AG10803 (cell line): ENCODE measurements at regions not wholly inside any gene's neighbourhood (a gene's known extent, or its start where the extent isn't known, plus 50 kb on each side); places are given as distances from the start of the nearest gene placed in this dataset.

Experiments used
- DNase-seq: peaks from one replicate; pipeline ENCODE4 v3.0.0; 2010; ENCODE audit warnings: low read depth
- H3K4me3 ChIP-seq: 2 replicates; pipeline ENCODE4 v1.5.1; 2011; ENCODE audit warnings: mild to moderate bottlenecking, low read length, control low read depth
- TF ChIP-seq, protein P1 (sequence below): conservative IDR thresholded peaks from 2 replicates; pipeline ENCODE4 v1.5.1; 2011; ENCODE audit warnings: mild to moderate bottlenecking, low read length, control low read depth, inconsistent platforms

DNA sequence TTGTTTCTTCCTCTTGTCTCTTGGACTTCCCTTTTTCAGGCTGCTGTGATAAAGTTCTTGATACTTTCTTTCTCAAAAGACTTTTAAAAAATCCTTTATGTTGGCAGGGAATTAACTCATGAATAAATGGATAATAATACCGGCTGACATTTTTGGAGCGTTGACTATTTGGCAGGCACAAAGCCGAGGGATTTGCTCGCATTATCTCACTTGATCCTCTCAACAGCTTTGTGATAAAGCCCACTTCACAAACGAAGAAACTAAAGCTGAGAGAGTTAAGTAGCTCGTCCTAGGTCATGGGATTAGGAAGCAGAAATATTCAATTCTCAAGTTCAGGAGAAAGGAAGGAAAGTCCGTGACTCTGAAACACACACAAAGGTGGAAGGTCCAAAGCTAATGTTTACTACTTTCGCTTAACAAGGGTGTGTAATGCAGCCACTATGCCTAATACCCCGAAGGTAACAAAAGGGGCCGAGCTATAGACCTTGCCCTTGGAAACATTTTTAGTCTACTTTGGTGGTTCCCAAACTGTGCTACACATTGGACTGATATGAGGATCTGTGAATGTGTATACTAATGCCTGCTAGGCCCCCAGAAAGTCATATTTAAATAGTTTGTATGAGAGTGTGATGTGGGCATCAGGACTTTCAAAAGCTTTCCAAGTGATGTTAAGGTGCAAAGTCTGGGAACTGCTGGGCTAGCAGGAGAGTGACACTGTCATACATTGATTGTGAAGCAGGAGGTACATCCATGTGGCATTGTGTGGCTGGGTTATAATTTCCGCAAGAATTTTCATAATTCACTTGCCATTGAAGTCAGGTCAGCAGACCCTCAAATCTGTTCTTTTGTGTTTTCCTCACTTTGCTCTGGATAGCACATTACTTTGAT lies 508.4 kb downstream of the PLCL1 start:
- TF ChIP-seq, protein P1, sequence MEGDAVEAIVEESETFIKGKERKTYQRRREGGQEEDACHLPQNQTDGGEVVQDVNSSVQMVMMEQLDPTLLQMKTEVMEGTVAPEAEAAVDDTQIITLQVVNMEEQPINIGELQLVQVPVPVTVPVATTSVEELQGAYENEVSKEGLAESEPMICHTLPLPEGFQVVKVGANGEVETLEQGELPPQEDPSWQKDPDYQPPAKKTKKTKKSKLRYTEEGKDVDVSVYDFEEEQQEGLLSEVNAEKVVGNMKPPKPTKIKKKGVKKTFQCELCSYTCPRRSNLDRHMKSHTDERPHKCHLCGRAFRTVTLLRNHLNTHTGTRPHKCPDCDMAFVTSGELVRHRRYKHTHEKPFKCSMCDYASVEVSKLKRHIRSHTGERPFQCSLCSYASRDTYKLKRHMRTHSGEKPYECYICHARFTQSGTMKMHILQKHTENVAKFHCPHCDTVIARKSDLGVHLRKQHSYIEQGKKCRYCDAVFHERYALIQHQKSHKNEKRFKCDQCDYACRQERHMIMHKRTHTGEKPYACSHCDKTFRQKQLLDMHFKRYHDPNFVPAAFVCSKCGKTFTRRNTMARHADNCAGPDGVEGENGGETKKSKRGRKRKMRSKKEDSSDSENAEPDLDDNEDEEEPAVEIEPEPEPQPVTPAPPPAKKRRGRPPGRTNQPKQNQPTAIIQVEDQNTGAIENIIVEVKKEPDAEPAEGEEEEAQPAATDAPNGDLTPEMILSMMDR = no peak
- DNase-seq = no peak
- H3K4me3 ChIP-seq = no peak overlapping the region

DNA sequence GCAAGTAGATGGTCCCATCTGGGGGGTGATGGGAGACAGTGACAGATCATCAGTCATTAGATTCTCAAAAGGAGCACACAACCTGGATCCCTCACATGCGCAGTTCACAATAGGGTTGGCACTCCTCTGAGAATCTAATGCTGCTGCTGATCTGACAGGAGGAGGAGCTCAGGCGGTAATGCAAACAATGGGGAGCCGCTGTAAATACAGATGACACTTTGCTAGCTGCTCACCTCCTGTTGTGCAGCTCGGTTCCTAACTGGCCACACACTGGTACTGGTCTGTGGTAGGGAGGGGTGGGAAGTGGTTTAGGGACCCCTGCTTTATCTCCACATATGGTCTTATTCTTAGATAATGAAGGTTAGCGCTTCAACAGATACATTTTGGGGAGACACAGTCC lies 506.6 kb downstream of the PLCL1 start:
- DNase-seq = no peak
- TF ChIP-seq, protein P1 = no peak
- no peak overlapping the region for H3K4me3 ChIP-seq

DNA sequence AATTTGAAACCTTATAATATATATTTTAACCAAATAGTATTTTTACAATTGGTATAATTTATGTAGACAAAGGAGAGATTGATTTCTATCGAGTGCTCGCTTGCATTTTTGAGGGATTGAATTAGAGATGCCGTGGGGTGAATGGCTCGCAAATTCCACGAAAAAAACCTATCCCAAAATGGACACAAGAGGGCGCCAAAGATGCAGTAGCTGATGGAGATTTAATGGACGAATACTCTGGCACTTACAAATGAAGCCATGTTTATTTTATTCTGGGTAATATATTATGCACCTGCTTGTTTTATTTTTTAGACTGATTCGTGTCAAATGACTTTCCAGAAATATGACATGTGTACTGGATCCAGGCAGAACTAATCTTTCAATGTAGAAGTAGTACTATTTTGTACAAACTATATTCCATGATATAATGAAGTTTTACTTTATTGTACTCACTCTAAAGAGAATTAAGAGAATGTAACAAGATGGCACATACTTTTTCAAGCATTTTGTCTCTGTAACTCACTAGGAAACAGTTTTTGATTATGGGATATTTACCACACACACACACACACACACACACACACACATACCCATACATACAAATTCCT lies 505.4 kb downstream of the PLCL1 start:
- H3K4me3 ChIP-seq = no peak overlapping the region
- DNase-seq = peak; percentile 54
- TF ChIP-seq, protein P1 = peak; percentile 94

DNA sequence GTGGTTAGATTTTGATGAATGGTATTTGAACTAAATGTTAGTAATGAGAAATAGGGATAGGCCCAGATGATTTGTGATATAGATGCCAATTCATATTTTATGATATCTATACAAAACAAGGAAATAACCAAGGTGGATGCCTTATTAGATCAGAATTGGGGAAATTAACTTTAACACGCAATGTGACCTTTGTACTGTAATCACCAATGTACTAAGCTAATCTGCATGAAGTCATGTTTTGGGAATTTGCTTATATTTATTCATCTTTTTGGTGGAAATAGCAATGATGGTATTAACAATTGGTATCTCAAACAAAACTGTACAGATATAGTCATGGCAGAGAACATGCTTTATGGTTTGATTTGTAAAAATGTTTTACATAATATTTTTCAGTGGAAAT lies 504.7 kb downstream of the PLCL1 start:
- TF ChIP-seq, protein P1 = no peak
- no peak for DNase-seq
- no peak overlapping the region for H3K4me3 ChIP-seq

DNA sequence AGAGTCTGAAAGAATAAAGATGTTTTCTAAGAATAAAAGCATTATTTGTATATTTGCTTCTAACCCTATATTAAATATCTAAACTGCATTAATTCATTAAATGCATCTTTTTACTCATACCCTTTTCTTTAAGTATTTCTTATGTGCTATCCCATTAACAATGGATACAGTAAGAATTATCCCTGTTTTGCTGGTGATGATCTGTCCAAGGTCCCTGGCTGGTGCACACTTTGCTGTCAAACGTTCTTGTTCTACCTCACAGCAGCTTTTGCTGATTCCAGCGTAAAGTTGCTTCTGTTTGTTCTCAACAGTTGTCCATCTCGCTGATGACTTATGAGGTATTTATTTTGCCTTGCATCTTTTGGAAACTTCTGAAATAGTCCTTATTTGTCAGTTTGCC lies 504.0 kb downstream of the PLCL1 start:
- H3K4me3 ChIP-seq = no peak overlapping the region
- no peak for DNase-seq
- TF ChIP-seq, protein P1 = no peak

DNA sequence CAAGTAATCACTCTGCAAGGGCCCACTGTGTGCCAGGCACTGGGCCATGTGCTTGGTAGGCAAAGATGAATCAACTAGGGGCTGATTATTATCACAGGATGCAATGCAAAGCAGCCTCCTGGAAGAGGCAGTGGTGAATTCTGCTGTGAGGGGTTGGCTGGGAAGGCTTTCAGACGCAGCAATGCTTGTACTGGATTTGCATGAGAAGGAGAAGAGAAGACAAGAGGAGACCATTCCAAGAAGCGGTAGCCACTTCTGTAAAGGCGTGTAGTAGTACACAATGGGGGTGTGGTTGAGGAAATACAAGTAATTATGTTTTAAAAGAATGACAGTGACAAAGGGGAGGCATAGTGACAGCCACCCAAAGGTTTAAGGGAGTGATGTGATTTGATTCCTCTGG lies 502.7 kb downstream of the PLCL1 start:
- DNase-seq = no peak
- H3K4me3 ChIP-seq = no peak overlapping the region
- TF ChIP-seq, protein P1 = no peak

DNA sequence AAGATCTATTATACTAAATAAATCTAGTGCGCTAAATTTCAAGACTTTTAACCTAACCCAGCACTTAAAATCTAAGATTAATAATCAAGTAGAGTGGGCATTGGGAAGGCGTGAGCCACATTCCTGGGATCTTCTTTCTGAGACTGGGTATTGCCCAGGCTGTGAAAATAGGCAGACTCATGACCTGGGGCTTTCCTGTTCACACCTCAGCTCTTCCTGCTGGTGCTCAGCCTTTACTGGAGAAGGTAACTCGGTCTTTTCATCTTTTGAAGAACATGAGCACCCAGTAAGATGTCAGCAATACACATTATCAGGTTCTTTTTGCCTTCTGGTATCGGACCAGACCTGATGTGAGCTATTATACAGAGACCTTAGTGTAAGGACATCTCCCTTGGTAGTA lies 500.5 kb downstream of the PLCL1 start:
- no peak overlapping the region for H3K4me3 ChIP-seq
- DNase-seq = no peak
- TF ChIP-seq, protein P1 = no peak
